Neuronal stem cell (in vitro differentiated cells): ENCODE measurements at regions not wholly inside any gene's neighbourhood (a gene's known extent, or its start where the extent isn't known, plus 50 kb on each side); places are given as distances from the start of the nearest gene placed in this dataset.

Experiments
- DNase-seq: peaks from one replicate; pipeline ENCODE4 v3.0.0-alpha.2; 2013; ENCODE audit warnings: low spot score
- H2AFZ ChIP-seq: one replicate; pipeline ENCODE4 v1.6.1; 2013; ENCODE audit warnings: mild to moderate bottlenecking, low read length, inconsistent platforms
- H2AK5ac ChIP-seq: 2 replicates; pipeline ENCODE4 v1.6.1; 2013; ENCODE audit warnings: low read depth, mild to moderate bottlenecking, inconsistent platforms, low read length, moderate library complexity, mixed read lengths
- H2BK120ac ChIP-seq: 2 replicates; pipeline ENCODE4 v1.6.1; 2013; ENCODE audit warnings: low read depth, mild to moderate bottlenecking, inconsistent platforms, low read length, moderate library complexity, mixed read lengths
- H2BK12ac ChIP-seq: one replicate; pipeline ENCODE4 v1.6.1; 2013; ENCODE audit warnings: low read length, inconsistent platforms
- H2BK15ac ChIP-seq: 2 replicates; pipeline ENCODE4 v1.6.1; 2013; ENCODE audit warnings: mild to moderate bottlenecking, low read length, inconsistent platforms, mixed read lengths
- H2BK5ac ChIP-seq: one replicate; pipeline ENCODE4 v1.6.1; 2013; ENCODE audit warnings: inconsistent platforms, mild to moderate bottlenecking, low read length, moderate library complexity
- H3K14ac ChIP-seq: one replicate; pipeline ENCODE4 v1.6.1; 2013; ENCODE audit warnings: low read length, inconsistent platforms
- H3K18ac ChIP-seq: 2 replicates; pipeline ENCODE4 v1.6.1; 2013; ENCODE audit warnings: low read length, inconsistent platforms
- H3K23ac ChIP-seq: 2 replicates; pipeline ENCODE4 v1.6.1; 2013; ENCODE audit warnings: low read depth, mild to moderate bottlenecking, mixed read lengths, low read length, inconsistent platforms; ENCODE audit not compliant: poor library complexity
- H3K27ac ChIP-seq: replicated peaks from 3 replicates; pipeline ENCODE4 v1.5.1; 2013; ENCODE audit warnings: low read length, inconsistent platforms
- H3K27me3 ChIP-seq, 3 experiments: 2 replicates each; pipeline ENCODE4 v1.6.1; 2013; ENCODE audit warnings: low read length in 3 of 3, mild to moderate bottlenecking in 2 of 3, inconsistent platforms in 1 of 3, low read depth in 1 of 3, mixed read lengths in 1 of 3, moderate library complexity in 1 of 3; ENCODE audit not compliant: control insufficient read depth in 3 of 3, insufficient read depth in 3 of 3
- H3K36me3 ChIP-seq, 2 donors: replicated peaks in 1 of 2; 2 replicates each; pipeline ENCODE4 v1.6.1; 2013; ENCODE audit warnings: low read length in 2 of 2; ENCODE audit not compliant: control insufficient read depth in 2 of 2, insufficient read depth in 2 of 2
- H3K4ac ChIP-seq: 2 replicates; pipeline ENCODE4 v1.6.1; 2013; ENCODE audit warnings: inconsistent platforms, mild to moderate bottlenecking, low read length, moderate library complexity
- H3K4me1 ChIP-seq, 2 donors: 1 replicate in 1 of 2; 2 replicates in 1 of 2; pipeline ENCODE4 v1.6.1; 2013; ENCODE audit warnings: low read length in 2 of 2, low read depth in 1 of 2; ENCODE audit not compliant: control insufficient read depth in 2 of 2, insufficient read depth in 1 of 2
- H3K4me2 ChIP-seq: one replicate; pipeline ENCODE4 v1.6.1; 2013; ENCODE audit warnings: mild to moderate bottlenecking, low read length, inconsistent platforms; ENCODE audit not compliant: insufficient read depth, poor library complexity, severe bottlenecking
- H3K4me3 ChIP-seq, 2 donors: 2 replicates each; pipeline ENCODE4 v1.5.1; 2013; ENCODE audit warnings: low read length in 2 of 2, mild to moderate bottlenecking in 2 of 2, inconsistent platforms in 1 of 2, moderate library complexity in 1 of 2
- H3K79me1 ChIP-seq: one replicate; pipeline ENCODE4 v1.6.1; 2013; ENCODE audit warnings: low read depth, mild to moderate bottlenecking, inconsistent platforms, low read length, moderate library complexity
- H3K9ac ChIP-seq: one replicate; pipeline ENCODE4 v1.6.1; 2013; ENCODE audit warnings: mild to moderate bottlenecking, low read depth, low read length, inconsistent platforms; ENCODE audit not compliant: poor library complexity
- H3K9me3 ChIP-seq, 2 donors: replicated peaks in 1 of 2; 2 replicates each; pipeline versions ENCODE3 to v1.6.1; 2013; ENCODE audit warnings: low read length in 2 of 2, mild to moderate bottlenecking in 2 of 2, inconsistent platforms in 1 of 2, low read depth in 1 of 2, mixed read lengths in 1 of 2, moderate library complexity in 1 of 2; ENCODE audit not compliant: control insufficient read depth in 2 of 2, insufficient read depth in 1 of 2
- H4K8ac ChIP-seq: one replicate; pipeline ENCODE4 v1.6.1; 2013; ENCODE audit warnings: low read depth, mild to moderate bottlenecking, inconsistent platforms, low read length, moderate library complexity
- H4K91ac ChIP-seq: one replicate; pipeline ENCODE4 v1.6.1; 2013; ENCODE audit warnings: low read length, low read depth, mild to moderate bottlenecking, inconsistent platforms; ENCODE audit not compliant: poor library complexity
- WGBS, 2 donors: extraction: QIAGEN DNeasy Blood & Tissue Kit; methylation state at CpG; one replicate each; pipeline ENCODE4 v1.1.7; 2013; ENCODE audit warnings: missing lambda C conversion rate in 2 of 2, mixed read lengths in 1 of 2; ENCODE audit not compliant: insufficient read length in 2 of 2, insufficient replicate concordance in 1 of 2; ENCODE audit errors: extremely low coverage in 2 of 2; 5-methylcytosine and 5-hydroxymethylcytosine counted together

GRCh38 chr4:22942920-22943559, 250.3 kb downstream of the GBA3 start:
- H4K8ac ChIP-seq = no peak overlapping the region
- no peak overlapping the region for H2AK5ac ChIP-seq
- H3K4ac ChIP-seq = no peak overlapping the region
- no peak overlapping the region for H3K27ac ChIP-seq
- no peak overlapping the region for H2BK5ac ChIP-seq
- no peak overlapping the region for H3K9ac ChIP-seq
- peaks cover 0 to 6% of the 10 kb centered on the region in 2 donors for H3K4me1 ChIP-seq
- H3K36me3 ChIP-seq = no peaks in the 10 kb centered on the region
- H3K4me3 ChIP-seq = no peak overlapping the region
- peaks cover 0 to 3% (median 0%) of the 10 kb centered on the region in 3 experiments for H3K27me3 ChIP-seq
- no peak overlapping the region for H3K4me2 ChIP-seq
- H2BK15ac ChIP-seq = no peak overlapping the region
- no peak overlapping the region for H2BK12ac ChIP-seq
- H2BK120ac ChIP-seq = no peak overlapping the region
- no peak overlapping the region for H3K18ac ChIP-seq
- no peaks in the 10 kb centered on the region for H3K79me1 ChIP-seq
- H2AFZ ChIP-seq = no peak overlapping the region
- no peak overlapping the region for H3K14ac ChIP-seq
- no peaks in the 10 kb centered on the region for H3K9me3 ChIP-seq
- no CpG with 5 or more reads among the region's 6 CpGs for WGBS, 2 donors
- no peak for DNase-seq
- no peak overlapping the region for H3K23ac ChIP-seq
- H4K91ac ChIP-seq = no peak overlapping the region

GRCh38 chr4:22941688-22942375, 249.1 kb downstream of the GBA3 start:
- no CpG with 5 or more reads among the region's 5 CpGs for WGBS, 2 donors

DNA sequence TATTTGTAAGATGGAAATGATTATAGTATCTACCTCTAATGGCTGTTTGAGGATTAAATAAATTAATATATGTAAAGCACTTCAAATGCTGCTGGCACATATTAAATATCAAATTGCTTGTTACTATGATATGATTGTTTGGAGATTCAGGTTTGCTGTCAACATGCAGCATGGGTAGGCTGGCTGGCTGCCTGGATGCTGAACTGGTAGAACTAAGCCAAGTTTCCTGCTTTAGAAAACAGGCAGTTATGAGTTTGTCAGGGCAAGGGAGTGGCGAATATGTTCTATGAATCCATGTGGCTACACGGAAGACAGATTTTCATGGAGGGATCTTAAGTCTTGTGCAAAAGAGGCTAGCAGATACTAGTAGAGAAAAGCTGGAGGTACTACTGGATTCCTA, 239.6 kb downstream of the GBA3 start:
- no CpG with 5 or more reads among the region's 2 CpGs for WGBS, 2 donors
- Histone ChIP-seq H3K4ac (no peak overlapping the region), H3K9me3 (no peaks in the 10 kb centered on the region), H2BK5ac (no peak overlapping the region), H3K79me1 (no peaks in the 10 kb centered on the region), H2BK12ac (no peak overlapping the region), H2AK5ac (no peak overlapping the region), H3K36me3 (no peaks in the 10 kb centered on the region), H3K18ac (no peak overlapping the region), H3K4me1 (no peaks in the 10 kb centered on the region), H3K23ac (no peak overlapping the region), H4K91ac (no peak overlapping the region), H2BK120ac (no peak overlapping the region), H3K9ac (no peak overlapping the region), H3K4me2 (no peak overlapping the region), H3K27me3 (no peaks in the 10 kb centered on the region), H2BK15ac (no peak overlapping the region), H2AFZ (no peak overlapping the region), H4K8ac (no peak overlapping the region), H3K14ac (no peak overlapping the region), H3K4me3 (no peak overlapping the region), H3K27ac (no peak overlapping the region)
- no peak for DNase-seq

More at GRCh38 chr4:22941688-22942375, 249.1 kb downstream of the GBA3 start:
- Histone ChIP-seq H3K14ac (no peak overlapping the region), H3K79me1 (no peaks in the 10 kb centered on the region), H3K27me3 (peaks cover 0 to 3% (median 0%) of the 10 kb centered on the region in 3 experiments), H3K4me1 (peaks cover 0 to 6% of the 10 kb centered on the region in 2 donors), H2BK5ac (no peak overlapping the region), H3K23ac (no peak overlapping the region), H3K18ac (no peak overlapping the region), H2AK5ac (no peak overlapping the region), H2BK12ac (no peak overlapping the region), H3K27ac (no peak overlapping the region), H3K4ac (no peak overlapping the region), H2BK120ac (no peak overlapping the region), H3K36me3 (no peaks in the 10 kb centered on the region), H3K9ac (no peak overlapping the region), H4K8ac (no peak overlapping the region), H3K9me3 (no peaks in the 10 kb centered on the region), H4K91ac (no peak overlapping the region), H3K4me2 (no peak overlapping the region), H2AFZ (no peak overlapping the region), H3K4me3 (no peak overlapping the region), H2BK15ac (no peak overlapping the region)
- no peak for DNase-seq

- no peaks in the 10 kb centered on the region for H3K79me1 ChIP-seq
- WGBS, 2 donors = no CpG with 5 or more reads among the region's 2 CpGs
- H2BK15ac ChIP-seq = no peak overlapping the region
- H3K4ac ChIP-seq = no peak overlapping the region
- H2BK12ac ChIP-seq = no peak overlapping the region
- H4K8ac ChIP-seq = no peak overlapping the region
- H3K4me1 ChIP-seq = peaks cover 0 to 3% of the 10 kb centered on the region in 2 donors
- no peak overlapping the region for H2AK5ac ChIP-seq
- no peak overlapping the region for H3K23ac ChIP-seq
- DNase-seq = no peak
- H3K9ac ChIP-seq = no peak overlapping the region
- no peaks in the 10 kb centered on the region for H3K27me3 ChIP-seq
- H3K36me3 ChIP-seq = no peaks in the 10 kb centered on the region
- H3K18ac ChIP-seq = no peak overlapping the region
- H2BK5ac ChIP-seq = no peak overlapping the region
- H4K91ac ChIP-seq = no peak overlapping the region
- H3K4me2 ChIP-seq = no peak overlapping the region
- no peak overlapping the region for H2AFZ ChIP-seq
- no peak overlapping the region for H3K14ac ChIP-seq
- H2BK120ac ChIP-seq = no peak overlapping the region
- no peak overlapping the region for H3K27ac ChIP-seq
- H3K4me3 ChIP-seq = no peak overlapping the region
- no peaks in the 10 kb centered on the region for H3K9me3 ChIP-seq
Observed at GRCh38 chr4:22922426-22922825, 229.7 kb downstream of the GBA3 start.
